ENCODE measurements at regions not wholly inside any gene's neighbourhood (a gene's known extent, or its start where the extent isn't known, plus 50 kb on each side); places are given as distances from the start of the nearest gene placed in this dataset.

DNA sequence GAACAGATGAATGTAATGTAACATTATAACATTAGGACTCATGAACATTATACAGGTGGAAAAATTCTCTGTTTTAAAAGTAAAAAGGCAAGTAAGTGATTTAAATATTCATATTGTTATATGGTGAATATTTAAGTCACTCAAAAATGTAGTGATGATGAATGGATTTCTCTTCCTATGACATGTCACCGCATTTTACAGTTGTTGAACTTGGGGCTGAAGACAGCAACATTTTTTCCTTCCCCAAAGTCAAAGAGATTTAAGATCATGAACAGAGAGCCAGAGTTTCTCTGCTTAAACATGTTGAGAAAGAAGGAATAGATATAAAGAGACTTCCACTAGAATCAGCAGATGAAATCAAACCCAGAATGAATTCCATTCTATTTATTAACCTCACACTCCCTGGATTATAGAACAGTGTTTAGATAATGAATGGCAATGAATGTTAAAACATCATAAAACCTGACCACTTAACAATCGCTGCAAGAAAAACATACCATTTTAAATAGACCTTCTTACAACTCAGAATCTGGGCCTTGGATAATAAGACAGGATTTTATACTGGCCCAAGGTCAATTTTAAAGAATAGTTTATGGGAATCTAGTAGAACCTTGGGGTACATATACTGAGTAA is 163.6 kb upstream of the SIX2 start:
- TF ChIP-seq, protein P1, sequence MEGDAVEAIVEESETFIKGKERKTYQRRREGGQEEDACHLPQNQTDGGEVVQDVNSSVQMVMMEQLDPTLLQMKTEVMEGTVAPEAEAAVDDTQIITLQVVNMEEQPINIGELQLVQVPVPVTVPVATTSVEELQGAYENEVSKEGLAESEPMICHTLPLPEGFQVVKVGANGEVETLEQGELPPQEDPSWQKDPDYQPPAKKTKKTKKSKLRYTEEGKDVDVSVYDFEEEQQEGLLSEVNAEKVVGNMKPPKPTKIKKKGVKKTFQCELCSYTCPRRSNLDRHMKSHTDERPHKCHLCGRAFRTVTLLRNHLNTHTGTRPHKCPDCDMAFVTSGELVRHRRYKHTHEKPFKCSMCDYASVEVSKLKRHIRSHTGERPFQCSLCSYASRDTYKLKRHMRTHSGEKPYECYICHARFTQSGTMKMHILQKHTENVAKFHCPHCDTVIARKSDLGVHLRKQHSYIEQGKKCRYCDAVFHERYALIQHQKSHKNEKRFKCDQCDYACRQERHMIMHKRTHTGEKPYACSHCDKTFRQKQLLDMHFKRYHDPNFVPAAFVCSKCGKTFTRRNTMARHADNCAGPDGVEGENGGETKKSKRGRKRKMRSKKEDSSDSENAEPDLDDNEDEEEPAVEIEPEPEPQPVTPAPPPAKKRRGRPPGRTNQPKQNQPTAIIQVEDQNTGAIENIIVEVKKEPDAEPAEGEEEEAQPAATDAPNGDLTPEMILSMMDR (IDR thresholded peaks at IDR 0.05): no peak
- no peak for TF ChIP-seq POLR2A (IDR thresholded peaks at IDR 0.05)
